OCI-LY7 (cell line): ENCODE measurements at regions not wholly inside any gene's neighbourhood (a gene's known extent, or its start where the extent isn't known, plus 50 kb on each side); places are given as distances from the start of the nearest gene placed in this dataset.

Source experiments
- BruUV-seq: library from RNA; stranded (reverse); fragments of 400-500 nt; replicated peaks from 2 replicates; lab custom pipeline; 2021; lab: Mats Ljungman, UMichigan
- CTCF ChIA-PET: fragments of 300-600 bp; sonication (Branson Sonifier 250); formaldehyde crosslinking; loops from one replicate; lab custom pipeline; 2022; ENCODE audit warnings: antibody characterized with exemption; ENCODE audit not compliant: unreplicated experiment; lab: Charles Lee
- POLR2A ChIA-PET: fragments of 300-600 bp; sonication (Branson Sonifier 250); formaldehyde crosslinking; loops from one replicate; lab custom pipeline; 2022; ENCODE audit warnings: antibody characterized with exemption; lab: Charles Lee
- DNase-seq: peaks from one replicate; pipeline ENCODE4 v3.0.0-alpha.2; 2015; ENCODE audit warnings: low spot score
- H2AFZ ChIP-seq: fragments of 200-600 bp; sonication (generic), shearing (Covaris generic); 2 replicates; pipeline ENCODE4 v1.6.1; 2014; ENCODE audit warnings: mild to moderate bottlenecking, antibody characterized with exemption, low read length, moderate library complexity
- H3K27ac ChIP-seq: fragments of 200-600 bp; sonication (generic); 2 replicates; pipeline ENCODE4 v1.5.1; 2014; ENCODE audit warnings: mixed run types, low read depth, mild to moderate bottlenecking, moderate library complexity, low read length, inconsistent platforms; ENCODE audit not compliant: poor library complexity, severe bottlenecking
- H3K36me3 ChIP-seq: fragments of 200-600 bp; sonication (generic); 2 replicates; pipeline ENCODE4 v1.6.1; 2014; ENCODE audit warnings: mild to moderate bottlenecking, antibody characterized with exemption, low read length, moderate library complexity, mixed read lengths; ENCODE audit not compliant: insufficient read depth
- H3K4me1 ChIP-seq: fragments of 200-600 bp; sonication (generic); 2 replicates; pipeline ENCODE4 v1.5.1; 2014; ENCODE audit warnings: mild to moderate bottlenecking, low read length; ENCODE audit not compliant: insufficient read depth, poor library complexity, severe bottlenecking
- H3K4me2 ChIP-seq: fragments of 200-600 bp; sonication (generic); 2 replicates; pipeline ENCODE4 v1.6.1; 2014; ENCODE audit warnings: mild to moderate bottlenecking, low read length
- H3K4me3 ChIP-seq: fragments of 200-600 bp; sonication (generic); 2 replicates; pipeline ENCODE4 v1.5.1; 2014; ENCODE audit warnings: mild to moderate bottlenecking, low read depth, low read length; ENCODE audit not compliant: poor library complexity, severe bottlenecking
- H3K79me2 ChIP-seq: fragments of 200-600 bp; sonication (generic); 2 replicates; pipeline ENCODE4 v1.6.1; 2016; ENCODE audit warnings: low read depth, mild to moderate bottlenecking, low read length, moderate library complexity, mixed read lengths; ENCODE audit not compliant: insufficient read depth
- H3K9me2 ChIP-seq: fragments of 200-600 bp; sonication (generic); 2 replicates; pipeline ENCODE4 v1.6.1; 2016; ENCODE audit warnings: mild to moderate bottlenecking, low read length, mixed read lengths; ENCODE audit not compliant: insufficient read depth
- H3K9me3 ChIP-seq: fragments of 200-600 bp; sonication (generic); 2 replicates; pipeline ENCODE4 v1.6.1; 2014; ENCODE audit warnings: mild to moderate bottlenecking, mixed run types, low read length, mixed read lengths
- H4K20me1 ChIP-seq: fragments of 200-600 bp; sonication (generic); 2 replicates; pipeline ENCODE4 v1.6.1; 2014; ENCODE audit warnings: mild to moderate bottlenecking, antibody characterized with exemption, low read length, moderate library complexity, mixed read lengths; ENCODE audit not compliant: insufficient read depth
- EZH2phosphoT487 ChIP-seq: fragments of 200-600 bp; sonication (generic); IDR thresholded peaks from 2 replicates; pipeline ENCODE4 v1.6.1; 2018; ENCODE audit warnings: low read depth, borderline replicate concordance, mild to moderate bottlenecking, mixed run types, antibody characterized with exemption, low read length, moderate library complexity, mixed read lengths
- intact Hi-C: fragments of 100-400 bp; cut with micrococcal nuclease; formaldehyde crosslinking; loops from one replicate; pipeline ENCODE4 v1.10.0; 2022; ENCODE audit not compliant: unreplicated experiment
- TF ChIP-seq, protein P1 (sequence below): fragments of 200-600 bp; sonication (generic); conservative IDR thresholded peaks from 2 replicates; pipeline ENCODE4 v1.5.1; 2014; ENCODE audit warnings: mild to moderate bottlenecking, antibody characterized with exemption, low read length, moderate library complexity, mixed read lengths

DNA sequence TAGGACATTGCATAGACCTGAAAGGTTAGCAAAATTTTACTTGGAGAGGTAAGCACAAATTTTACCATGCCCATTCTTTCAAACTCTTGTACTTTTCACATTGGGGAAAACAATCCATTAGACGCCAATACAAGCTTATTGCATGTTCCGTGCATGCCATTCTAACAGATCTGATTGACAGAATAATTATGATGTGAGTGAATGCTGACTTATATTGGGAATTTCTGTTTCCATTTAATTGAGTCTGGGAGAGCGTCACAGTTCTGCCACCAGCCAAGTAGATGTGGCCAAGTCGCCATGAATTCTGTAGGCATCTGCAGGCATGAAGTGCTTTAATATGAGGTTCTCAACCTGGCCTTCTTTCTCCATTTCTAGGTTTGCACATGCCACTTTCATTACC lies 1097.4 kb downstream of the VRK1 start:
- CTCF ChIA-PET = no interaction called here
- H3K4me3 ChIP-seq = no peak overlapping the region
- intact Hi-C loops = no loop called here
- no peak overlapping the region for H3K27ac ChIP-seq
- BruUV-seq = no TSS peak
- no peaks in the 10 kb centered on the region for H3K79me2 ChIP-seq
- H2AFZ ChIP-seq = no peak overlapping the region
- no peak overlapping the region for H3K4me2 ChIP-seq
- H3K9me3 ChIP-seq = no peaks in the 10 kb centered on the region
- H3K4me1 ChIP-seq = no peaks in the 10 kb centered on the region
- TF ChIP-seq, protein P1, sequence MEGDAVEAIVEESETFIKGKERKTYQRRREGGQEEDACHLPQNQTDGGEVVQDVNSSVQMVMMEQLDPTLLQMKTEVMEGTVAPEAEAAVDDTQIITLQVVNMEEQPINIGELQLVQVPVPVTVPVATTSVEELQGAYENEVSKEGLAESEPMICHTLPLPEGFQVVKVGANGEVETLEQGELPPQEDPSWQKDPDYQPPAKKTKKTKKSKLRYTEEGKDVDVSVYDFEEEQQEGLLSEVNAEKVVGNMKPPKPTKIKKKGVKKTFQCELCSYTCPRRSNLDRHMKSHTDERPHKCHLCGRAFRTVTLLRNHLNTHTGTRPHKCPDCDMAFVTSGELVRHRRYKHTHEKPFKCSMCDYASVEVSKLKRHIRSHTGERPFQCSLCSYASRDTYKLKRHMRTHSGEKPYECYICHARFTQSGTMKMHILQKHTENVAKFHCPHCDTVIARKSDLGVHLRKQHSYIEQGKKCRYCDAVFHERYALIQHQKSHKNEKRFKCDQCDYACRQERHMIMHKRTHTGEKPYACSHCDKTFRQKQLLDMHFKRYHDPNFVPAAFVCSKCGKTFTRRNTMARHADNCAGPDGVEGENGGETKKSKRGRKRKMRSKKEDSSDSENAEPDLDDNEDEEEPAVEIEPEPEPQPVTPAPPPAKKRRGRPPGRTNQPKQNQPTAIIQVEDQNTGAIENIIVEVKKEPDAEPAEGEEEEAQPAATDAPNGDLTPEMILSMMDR = no peak
- no peak for TF ChIP-seq EZH2phosphoT487
- no peaks in the 10 kb centered on the region for H4K20me1 ChIP-seq
- POLR2A ChIA-PET = no interaction called here
- no peaks in the 10 kb centered on the region for H3K36me3 ChIP-seq
- H3K9me2 ChIP-seq = no peaks in the 10 kb centered on the region
- DNase-seq = no peak

DNA sequence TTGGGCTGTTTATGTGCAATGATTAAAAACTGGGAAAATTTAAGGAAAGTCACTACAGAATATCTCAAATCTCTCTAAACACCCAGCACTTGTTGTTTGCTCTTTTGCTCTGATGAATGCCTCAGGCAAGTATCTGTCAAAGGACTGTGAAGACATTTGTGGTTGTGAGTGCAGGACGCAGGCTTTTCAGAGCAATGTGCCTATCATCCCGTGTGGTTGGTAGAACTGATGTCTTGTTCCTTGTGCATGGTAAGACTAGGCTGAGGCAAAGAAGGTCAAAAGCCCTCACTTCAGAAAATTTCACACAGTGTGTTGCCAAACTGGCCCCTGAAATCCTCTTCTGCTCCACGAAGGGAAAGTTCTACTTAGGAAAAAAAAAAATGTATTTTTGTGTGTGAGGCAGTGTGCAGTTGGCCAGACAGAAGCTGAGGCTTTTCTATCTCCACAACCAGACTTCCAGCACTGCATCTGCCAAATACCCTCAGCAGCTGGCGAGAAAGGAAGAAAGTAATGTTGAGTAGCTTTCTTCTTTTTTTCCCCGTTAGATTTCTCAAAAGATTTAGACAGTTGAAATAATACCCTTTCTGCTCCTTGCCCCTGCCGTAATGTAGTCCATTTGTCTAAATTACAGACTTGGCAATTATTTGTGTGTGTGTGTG lies 1103.1 kb downstream of the VRK1 start:
- H2AFZ ChIP-seq = no peak overlapping the region
- H3K4me2 ChIP-seq = no peak overlapping the region
- H3K27ac ChIP-seq = no peak overlapping the region
- H3K9me2 ChIP-seq = no peaks in the 10 kb centered on the region
- H3K9me3 ChIP-seq = no peaks in the 10 kb centered on the region
- no peak for DNase-seq
- intact Hi-C loops = no loop called here
- POLR2A ChIA-PET = interaction anchor here (0.7 kb wide), 1 partner anchor 12 kb away, joined by 3 read pairs; no protein-coding TSS in a partner anchor
- no peak for TF ChIP-seq EZH2phosphoT487
- TF ChIP-seq, protein P1 = no peak
- H4K20me1 ChIP-seq = no peaks in the 10 kb centered on the region
- BruUV-seq = no TSS peak
- no peaks in the 10 kb centered on the region for H3K36me3 ChIP-seq
- no peaks in the 10 kb centered on the region for H3K4me1 ChIP-seq
- no peak overlapping the region for H3K4me3 ChIP-seq
- CTCF ChIA-PET = no interaction called here
- H3K79me2 ChIP-seq = no peaks in the 10 kb centered on the region

DNA sequence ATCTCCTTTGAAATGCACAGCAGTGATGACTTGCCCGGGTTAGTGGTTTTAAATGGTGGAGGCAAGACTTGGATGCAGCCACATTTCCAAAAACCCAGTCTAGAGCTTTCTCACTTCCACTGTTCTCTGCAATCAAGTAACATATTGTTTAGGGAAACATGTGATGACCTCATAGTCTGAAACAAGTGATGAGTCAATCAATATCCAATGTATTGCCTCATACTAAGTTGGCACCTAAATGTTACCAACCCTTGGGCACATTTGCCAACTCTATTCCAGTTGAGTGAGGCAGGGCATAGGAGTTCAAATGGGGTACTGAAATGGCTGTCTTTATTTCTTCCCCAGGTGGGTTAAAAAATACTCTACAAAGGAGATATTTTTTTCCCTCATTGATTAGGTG lies 1105.4 kb downstream of the VRK1 start:
- CTCF ChIA-PET = no interaction called here
- BruUV-seq = no TSS peak

More for the DNA sequence above, 1105.4 kb downstream of the VRK1 start:
- Histone ChIP-seq H3K4me3 (no peak overlapping the region), H3K27ac (no peak overlapping the region), H3K9me2 (no peaks in the 10 kb centered on the region), H3K4me2 (no peak overlapping the region), H3K79me2 (no peaks in the 10 kb centered on the region), H3K9me3 (no peaks in the 10 kb centered on the region), H3K36me3 (no peaks in the 10 kb centered on the region), H4K20me1 (no peaks in the 10 kb centered on the region), H2AFZ (no peak overlapping the region), H3K4me1 (no peaks in the 10 kb centered on the region)
- TF ChIP-seq, protein P1 = no peak
- no peak for TF ChIP-seq EZH2phosphoT487
- intact Hi-C loops = no loop called here
- POLR2A ChIA-PET = interaction anchor here (1.2 kb wide), 1 partner anchor 10 kb away, joined by 3 read pairs; no protein-coding TSS in a partner anchor
- DNase-seq = no peak
